Vagina (tissue), 2 donors: ENCODE measurements at regions not wholly inside any gene's neighbourhood (a gene's known extent, or its start where the extent isn't known, plus 50 kb on each side); places are given as distances from the start of the nearest gene placed in this dataset.

ENCODE experiments used
- DNase-seq, 2 donors: peaks; one replicate each; pipeline ENCODE4 v3.0.0-alpha.2; 2017; ENCODE audit errors: extremely low spot score in 2 of 2
- H3K27ac ChIP-seq: fragments of 200-600 bp; sonication (generic); one replicate; pipeline ENCODE4 v1.5.1; 2019
- H3K27me3 ChIP-seq: fragments of 200-600 bp; sonication (generic); one replicate; pipeline ENCODE4 v1.5.1; 2019
- H3K36me3 ChIP-seq, 2 donors: fragments of 200-600 bp; sonication (generic); one replicate each; pipeline ENCODE4 v1.5.1; 2017 to 2019
- H3K4me1 ChIP-seq: fragments of 200-600 bp; sonication (generic); one replicate; pipeline ENCODE4 v1.5.1; 2019
- H3K4me3 ChIP-seq, 2 donors: fragments of 200-600 bp; sonication (generic); 1 replicate in 1 of 2; 2 replicates in 1 of 2; pipeline ENCODE4 v1.5.1; 2016 to 2019
- H3K9me3 ChIP-seq: fragments of 200-600 bp; sonication (generic); one replicate; pipeline ENCODE4 v1.5.1; 2019
- CTCF ChIP-seq, 3 experiments: fragments of 450-650 bp in 2 of 3; fragments of 200-600 bp in 1 of 3; sonication (generic) in 1 of 3; IDR thresholded peaks; one replicate each; pipeline ENCODE4 v1.5.1; 2017 to 2019; ENCODE audit warnings: antibody characterized with exemption in 3 of 3, mild to moderate bottlenecking in 2 of 3, moderate library complexity in 2 of 3
- POLR2A ChIP-seq, 2 donors: fragments of 450-650 bp; IDR thresholded peaks; one replicate each; pipeline ENCODE4 v1.6.1; 2017; ENCODE audit warnings: antibody characterized with exemption in 2 of 2, mild to moderate bottlenecking in 2 of 2, moderate library complexity in 2 of 2
- POLR2AphosphoS5 ChIP-seq, 2 donors: sonication (generic); formaldehyde crosslinking; IDR thresholded peaks; one replicate each; pipeline ENCODE4 v1.9.0; 2017; ENCODE audit warnings: antibody characterized with exemption in 2 of 2, mild to moderate bottlenecking in 2 of 2, low read depth in 1 of 2; ENCODE audit not compliant: insufficient read depth in 1 of 2
- intact Hi-C: fragments of 100-400 bp; cut with DNase I; formaldehyde crosslinking; loops from one replicate; pipeline ENCODE4 v1.15.1; 2023

GRCh38 chr11:70819022-70819421 lies 420.7 kb downstream of the CTTN start:
- Histone ChIP-seq H3K4me1 (no peaks in the 10 kb centered on the region), H3K36me3 (no peaks in the 10 kb centered on the region), H3K4me3 (no peak overlapping the region), H3K9me3 (no peaks in the 10 kb centered on the region), H3K27ac (no peak overlapping the region), H3K27me3 (no peaks in the 10 kb centered on the region)
- intact Hi-C loops, result no loop called here
- TF ChIP-seq POLR2A (IDR thresholded peaks at IDR 0.05) (no peak), POLR2AphosphoS5 (IDR thresholded peaks at IDR 0.05; ENCODE audit: insufficient read depth in 1 of 2, low read depth in 1 of 2) (no peak), CTCF (IDR thresholded peaks at IDR 0.05) (no peak)
- no peak for DNase-seq

DNA sequence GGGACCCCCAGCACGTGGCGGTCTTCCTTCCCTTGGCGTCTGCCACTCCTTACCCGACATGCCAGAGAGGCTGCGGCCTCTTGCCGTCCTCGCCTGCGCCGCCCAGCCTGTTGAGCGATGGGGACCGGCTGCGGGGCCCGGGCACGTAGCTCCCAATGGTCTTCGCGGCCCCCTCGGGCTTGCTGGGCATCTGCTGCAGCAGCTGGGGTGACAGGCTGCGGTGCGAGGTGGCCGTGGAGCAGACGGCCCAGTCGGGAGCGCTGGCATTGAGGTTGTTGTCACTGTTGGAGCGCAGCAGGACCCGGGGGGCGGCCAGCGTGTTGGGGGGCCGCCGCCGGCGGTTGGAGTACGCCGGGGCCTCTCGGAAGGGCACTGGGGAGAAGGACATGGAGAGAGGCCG lies 422.0 kb downstream of the CTTN start:
- Histone ChIP-seq H3K4me3 (no peak overlapping the region), H3K27me3 (no peaks in the 10 kb centered on the region), H3K9me3 (no peaks in the 10 kb centered on the region), H3K4me1 (no peaks in the 10 kb centered on the region), H3K36me3 (no peaks in the 10 kb centered on the region), H3K27ac (no peak overlapping the region)
- no peak for DNase-seq
- TF ChIP-seq POLR2A (IDR thresholded peaks at IDR 0.05) (no peak), CTCF (IDR thresholded peaks at IDR 0.05) (no peak), POLR2AphosphoS5 (IDR thresholded peaks at IDR 0.05; ENCODE audit: insufficient read depth in 1 of 2, low read depth in 1 of 2) (no peak)
- intact Hi-C loops, result no loop called here

DNA sequence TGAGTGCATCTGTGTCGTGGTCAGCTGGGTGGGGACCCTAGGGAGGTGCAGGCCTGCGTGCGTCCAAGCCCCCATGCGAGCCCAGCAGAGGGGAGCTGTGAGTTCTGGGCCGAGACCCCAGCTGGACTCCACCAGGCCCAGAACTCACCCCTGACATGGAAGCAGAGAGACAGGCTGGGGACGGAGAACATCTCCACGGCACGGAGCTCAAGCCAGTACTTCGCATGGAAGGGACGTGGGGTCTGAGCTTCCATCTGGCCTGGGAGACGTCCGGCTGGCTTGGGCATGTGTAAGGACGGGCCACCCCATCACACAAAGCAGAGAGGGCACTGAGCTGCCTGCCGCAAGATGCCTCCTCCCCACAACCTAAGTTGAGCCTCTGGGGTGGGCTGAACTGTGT lies 422.4 kb downstream of the CTTN start:
- intact Hi-C loops, result no loop called here
- H3K9me3 ChIP-seq, result no peaks in the 10 kb centered on the region

DNA sequence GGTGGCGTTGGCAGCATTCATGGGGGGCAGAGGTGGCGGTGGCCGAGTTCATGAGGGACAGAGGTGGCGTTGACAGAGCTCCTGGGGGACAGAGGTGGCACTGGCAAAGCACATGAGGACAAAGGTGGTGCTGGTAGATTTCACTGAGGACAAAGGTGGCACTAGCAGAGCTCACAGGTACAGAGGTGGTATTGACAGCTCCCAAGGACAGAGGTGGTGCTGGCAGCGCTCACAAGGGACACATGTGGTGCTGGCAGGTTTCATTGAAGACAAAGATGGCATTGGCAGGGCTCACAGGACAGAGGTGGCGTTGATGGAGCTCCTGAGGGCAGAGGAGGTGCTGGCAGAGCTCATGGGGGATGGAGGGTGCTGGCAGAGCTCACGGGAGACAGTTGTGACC lies 425.4 kb downstream of the CTTN start:
- DNase-seq, result no peak
- Histone ChIP-seq H3K4me1 (peaks cover 2% of the 10 kb centered on the region), H3K4me3 (no peak overlapping the region), H3K36me3 (no peaks in the 10 kb centered on the region), H3K27ac (no peak overlapping the region), H3K9me3 (no peaks in the 10 kb centered on the region), H3K27me3 (no peaks in the 10 kb centered on the region)
- intact Hi-C loops, result no loop called here
- no peak for TF ChIP-seq POLR2A (IDR thresholded peaks at IDR 0.05)
- no peak for TF ChIP-seq CTCF (IDR thresholded peaks at IDR 0.05)
- no peak for TF ChIP-seq POLR2AphosphoS5 (IDR thresholded peaks at IDR 0.05; ENCODE audit: insufficient read depth in 1 of 2, low read depth in 1 of 2)

More for the DNA sequence above, 422.4 kb downstream of the CTTN start:
- H3K4me1 ChIP-seq, result no peaks in the 10 kb centered on the region
- H3K27ac ChIP-seq, result no peak overlapping the region
- H3K4me3 ChIP-seq, result no peak overlapping the region
- H3K27me3 ChIP-seq, result no peaks in the 10 kb centered on the region
- no peak for DNase-seq
- H3K36me3 ChIP-seq, result no peaks in the 10 kb centered on the region
- no peak for TF ChIP-seq POLR2AphosphoS5 (IDR thresholded peaks at IDR 0.05; ENCODE audit: insufficient read depth in 1 of 2, low read depth in 1 of 2)
- TF ChIP-seq CTCF (IDR thresholded peaks at IDR 0.05), result no peak
- no peak for TF ChIP-seq POLR2A (IDR thresholded peaks at IDR 0.05)

DNA sequence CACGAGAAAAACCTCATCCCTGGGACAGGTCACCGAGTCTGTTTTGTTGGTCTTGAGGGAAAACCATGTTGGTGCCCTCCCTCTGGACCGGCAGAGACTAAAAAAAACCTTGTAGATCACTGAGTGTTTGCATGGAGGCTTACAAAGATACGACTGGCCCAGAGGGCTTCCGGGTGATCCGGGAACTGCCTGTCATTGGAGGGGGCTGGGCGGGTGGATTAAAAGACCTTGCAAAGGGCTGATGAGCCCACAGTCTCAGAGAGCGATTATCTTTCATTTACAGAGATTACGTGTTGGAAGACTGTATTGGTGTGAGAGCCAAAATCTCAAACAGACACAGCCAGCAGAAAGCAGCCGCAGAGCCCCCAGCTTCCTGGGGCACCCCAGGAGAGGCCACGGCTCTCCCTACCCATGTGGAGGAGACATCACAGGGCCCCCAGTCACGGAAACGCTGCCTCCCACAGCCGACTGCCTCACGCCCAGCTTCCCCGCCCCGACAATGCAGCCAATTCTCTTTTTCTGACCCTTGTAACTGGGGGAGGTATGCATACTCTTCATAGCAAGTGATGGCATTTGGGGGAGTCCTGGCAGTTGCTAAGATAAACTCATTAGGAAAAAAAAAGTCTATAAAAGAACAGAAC lies 426.4 kb downstream of the CTTN start:
- intact Hi-C loops, result no loop called here
- Histone ChIP-seq H3K27me3 (no peaks in the 10 kb centered on the region), H3K36me3 (no peaks in the 10 kb centered on the region), H3K4me3 (no peak overlapping the region), H3K9me3 (no peaks in the 10 kb centered on the region), H3K4me1 (peaks cover 7% of the 10 kb centered on the region), H3K27ac (no peak overlapping the region)
- no peak for DNase-seq
- TF ChIP-seq POLR2A (IDR thresholded peaks at IDR 0.05) (no peak), POLR2AphosphoS5 (IDR thresholded peaks at IDR 0.05; ENCODE audit: insufficient read depth in 1 of 2, low read depth in 1 of 2) (no peak), CTCF (IDR thresholded peaks at IDR 0.05) (no peak)
